Neural progenitor cell (in vitro differentiated cells): ENCODE measurements at regions not wholly inside any gene's neighbourhood (a gene's known extent, or its start where the extent isn't known, plus 50 kb on each side); places are given as distances from the start of the nearest gene placed in this dataset.

Source experiments
- EZH2 ChIP-seq: fragments of 200-600 bp; sonication (generic); IDR thresholded peaks from 2 replicates; pipeline ENCODE4 v1.6.1; 2017; ENCODE audit warnings: antibody characterized with exemption, mild to moderate bottlenecking, moderate library complexity
- EZH2phosphoT487 ChIP-seq: fragments of 200-600 bp; sonication (generic); IDR thresholded peaks from 2 replicates; pipeline ENCODE4 v1.6.1; 2017; ENCODE audit warnings: antibody characterized with exemption
- TF ChIP-seq, protein P1 (sequence below): fragments of 200-600 bp; sonication (generic); IDR thresholded peaks from 2 replicates; pipeline ENCODE4 v1.5.1; 2017; ENCODE audit warnings: antibody characterized with exemption, mild to moderate bottlenecking

DNA sequence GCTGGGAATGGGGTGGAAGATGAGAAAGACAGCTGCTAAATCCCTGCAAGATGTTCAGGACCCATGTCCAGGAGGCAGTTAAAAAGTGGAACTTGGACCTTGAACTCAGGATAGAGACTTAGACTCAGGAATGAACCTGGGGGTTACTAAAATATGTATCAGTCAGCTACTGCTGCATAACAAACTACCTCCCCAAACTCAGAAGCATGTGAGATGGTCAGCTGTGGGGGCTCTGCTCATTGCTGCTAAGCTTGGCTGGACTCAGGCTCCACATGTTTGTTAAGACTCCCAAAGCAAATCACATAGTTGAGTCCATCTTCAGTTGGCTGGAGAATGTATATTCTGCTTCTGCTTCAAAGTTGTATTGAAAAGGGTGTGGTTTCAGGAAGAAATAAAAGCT is 61.4 kb upstream of the COPS8 start:
- TF ChIP-seq, protein P1, sequence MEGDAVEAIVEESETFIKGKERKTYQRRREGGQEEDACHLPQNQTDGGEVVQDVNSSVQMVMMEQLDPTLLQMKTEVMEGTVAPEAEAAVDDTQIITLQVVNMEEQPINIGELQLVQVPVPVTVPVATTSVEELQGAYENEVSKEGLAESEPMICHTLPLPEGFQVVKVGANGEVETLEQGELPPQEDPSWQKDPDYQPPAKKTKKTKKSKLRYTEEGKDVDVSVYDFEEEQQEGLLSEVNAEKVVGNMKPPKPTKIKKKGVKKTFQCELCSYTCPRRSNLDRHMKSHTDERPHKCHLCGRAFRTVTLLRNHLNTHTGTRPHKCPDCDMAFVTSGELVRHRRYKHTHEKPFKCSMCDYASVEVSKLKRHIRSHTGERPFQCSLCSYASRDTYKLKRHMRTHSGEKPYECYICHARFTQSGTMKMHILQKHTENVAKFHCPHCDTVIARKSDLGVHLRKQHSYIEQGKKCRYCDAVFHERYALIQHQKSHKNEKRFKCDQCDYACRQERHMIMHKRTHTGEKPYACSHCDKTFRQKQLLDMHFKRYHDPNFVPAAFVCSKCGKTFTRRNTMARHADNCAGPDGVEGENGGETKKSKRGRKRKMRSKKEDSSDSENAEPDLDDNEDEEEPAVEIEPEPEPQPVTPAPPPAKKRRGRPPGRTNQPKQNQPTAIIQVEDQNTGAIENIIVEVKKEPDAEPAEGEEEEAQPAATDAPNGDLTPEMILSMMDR = no peak
- TF ChIP-seq EZH2 (no peak), EZH2phosphoT487 (no peak)
